Astrocyte (in vitro differentiated cells and primary cell): ENCODE measurements at regions not wholly inside any gene's neighbourhood (a gene's known extent, or its start where the extent isn't known, plus 50 kb on each side); places are given as distances from the start of the nearest gene placed in this dataset.
"Not testable (repeated sequence)": the region's sequence is repeated elsewhere in the genome, so short reads cannot be mapped to it uniquely, and the experiment has no call there.

Source experiments
- DNase-seq: peaks from one replicate; pipeline ENCODE4 v3.0.0-alpha.2; 2010; ENCODE audit warnings: low read depth
- FAIRE-seq: peaks from 2 replicates; lab custom pipeline; 2011; peaks lifted over from hg19 to GRCh38; lab: Jason Lieb, UNC
- H2AFZ ChIP-seq: 2 replicates; pipeline ENCODE4 v1.6.0; 2012; ENCODE audit warnings: low read depth, low read length, inconsistent platforms
- H3K27ac ChIP-seq: 2 replicates; pipeline ENCODE4 v1.5.1; 2011; ENCODE audit warnings: low read depth, low read length, inconsistent platforms
- H3K27me3 ChIP-seq: 2 replicates; pipeline ENCODE4 v1.6.0; 2011; ENCODE audit warnings: low read length, inconsistent platforms; ENCODE audit not compliant: insufficient read depth
- H3K36me3 ChIP-seq: 2 replicates; pipeline ENCODE4 v1.5.1; 2011; ENCODE audit warnings: low read length, inconsistent platforms; ENCODE audit not compliant: insufficient read depth
- H3K4me1 ChIP-seq: 2 replicates; pipeline ENCODE4 v1.5.1; 2011; ENCODE audit warnings: low read length, inconsistent platforms; ENCODE audit not compliant: insufficient read depth
- H3K4me2 ChIP-seq: 2 replicates; pipeline ENCODE4 v1.6.0; 2012; ENCODE audit warnings: low read length, inconsistent platforms
- H3K4me3 ChIP-seq: 2 replicates; pipeline ENCODE4 v1.5.1; 2011; ENCODE audit warnings: low read depth, mild to moderate bottlenecking, low read length, inconsistent platforms; ENCODE audit not compliant: insufficient read depth
- H3K79me2 ChIP-seq: 2 replicates; pipeline ENCODE4 v1.6.0; 2012; ENCODE audit warnings: mild to moderate bottlenecking, low read length, inconsistent platforms; ENCODE audit not compliant: insufficient read depth
- H3K9ac ChIP-seq: 2 replicates; pipeline ENCODE4 v1.6.0; 2012; ENCODE audit warnings: mild to moderate bottlenecking, low read length, inconsistent platforms
- H3K9me3 ChIP-seq: 2 replicates; pipeline ENCODE4 v1.5.1; 2012; ENCODE audit warnings: low read depth, mild to moderate bottlenecking, low read length, inconsistent platforms; ENCODE audit not compliant: insufficient read depth
- H4K20me1 ChIP-seq: 2 replicates; pipeline ENCODE4 v1.6.0; 2012; ENCODE audit warnings: low read length, inconsistent platforms; ENCODE audit not compliant: insufficient read depth
- H3K27ac Mint-ChIP-seq: one replicate; pipeline ENCODE4 v1.8.0; 2021; ENCODE audit warnings: mild to moderate bottlenecking, mixed read lengths; ENCODE audit not compliant: unreplicated experiment
- H3K27me3 Mint-ChIP-seq: one replicate; pipeline ENCODE4 v1.8.0; 2021; ENCODE audit warnings: low read depth, mixed read lengths; ENCODE audit not compliant: unreplicated experiment
- H3K36me3 Mint-ChIP-seq: one replicate; pipeline ENCODE4 v1.8.0; 2021; ENCODE audit warnings: low read depth, mixed read lengths; ENCODE audit not compliant: unreplicated experiment
- H3K4me1 Mint-ChIP-seq: one replicate; pipeline ENCODE4 v1.8.0; 2021; ENCODE audit warnings: low read depth, mixed read lengths; ENCODE audit not compliant: unreplicated experiment
- H3K4me3 Mint-ChIP-seq: one replicate; pipeline ENCODE4 v1.8.0; 2021; ENCODE audit warnings: mild to moderate bottlenecking, moderate library complexity, mixed read lengths; ENCODE audit not compliant: unreplicated experiment
- H3K9me3 Mint-ChIP-seq: one replicate; pipeline ENCODE4 v1.8.0; 2021; ENCODE audit warnings: mild to moderate bottlenecking, mixed read lengths; ENCODE audit not compliant: unreplicated experiment
- CTCF ChIP-seq: IDR thresholded peaks from 2 replicates; pipeline ENCODE4 v1.5.1; 2011; ENCODE audit warnings: low read depth, mild to moderate bottlenecking, inconsistent platforms, low read length, moderate library complexity; ENCODE audit not compliant: insufficient read depth
- EZH2 ChIP-seq: IDR thresholded peaks from 2 replicates; pipeline ENCODE4 v1.6.1; 2012; ENCODE audit warnings: mild to moderate bottlenecking, low read length, inconsistent platforms; ENCODE audit not compliant: insufficient read depth

- no peaks in the 10 kb centered on the region for H3K36me3 ChIP-seq
- TF ChIP-seq CTCF (no peak), EZH2 (no peak)
- H3K4me3 Mint-ChIP-seq = no peak overlapping the region
- no peak overlapping the region for H2AFZ ChIP-seq
- FAIRE-seq = no peak
- no peaks in the 10 kb centered on the region for H3K9me3 Mint-ChIP-seq
- no peaks in the 10 kb centered on the region for H4K20me1 ChIP-seq
- no peaks in the 10 kb centered on the region for H3K36me3 Mint-ChIP-seq
- DNase-seq = no peak
- H3K27ac Mint-ChIP-seq = no peak overlapping the region
- no peak overlapping the region for H3K4me2 ChIP-seq
- peaks cover 3% of the 10 kb centered on the region for H3K27me3 Mint-ChIP-seq
- H3K27ac ChIP-seq = no peak overlapping the region
- H3K9ac ChIP-seq = no peak overlapping the region
- H3K27me3 ChIP-seq = no peaks in the 10 kb centered on the region
- no peaks in the 10 kb centered on the region for H3K4me1 Mint-ChIP-seq
- no peaks in the 10 kb centered on the region for H3K9me3 ChIP-seq
- no peaks in the 10 kb centered on the region for H3K4me1 ChIP-seq
- H3K79me2 ChIP-seq = no peaks in the 10 kb centered on the region
- H3K4me3 ChIP-seq = no peak overlapping the region
Measured at GRCh38 chr2:60212181-60212945, 341.1 kb downstream of the BCL11A start.

GRCh38 chr2:60189006-60189405, 364.4 kb downstream of the BCL11A start:
- not testable (repeated sequence) for H3K36me3 Mint-ChIP-seq, H3K4me2 ChIP-seq, FAIRE-seq, H2AFZ ChIP-seq, H3K9me3 ChIP-seq, H4K20me1 ChIP-seq, H3K27ac ChIP-seq, H3K27ac Mint-ChIP-seq, H3K4me3 ChIP-seq, H3K4me1 Mint-ChIP-seq, H3K79me2 ChIP-seq, H3K4me1 ChIP-seq, H3K27me3 Mint-ChIP-seq, H3K27me3 ChIP-seq, H3K4me3 Mint-ChIP-seq, DNase-seq, H3K36me3 ChIP-seq, H3K9ac ChIP-seq
- H3K9me3 Mint-ChIP-seq = peaks cover 15% of the 10 kb centered on the region

GRCh38 chr2:60175290-60175689, 378.2 kb downstream of the BCL11A start:
- DNase-seq = no peak
- H3K9me3 Mint-ChIP-seq = no peaks in the 10 kb centered on the region
- H3K27me3 ChIP-seq = no peaks in the 10 kb centered on the region
- no peaks in the 10 kb centered on the region for H3K36me3 Mint-ChIP-seq
- H3K27me3 Mint-ChIP-seq = peaks cover 2% of the 10 kb centered on the region
- H3K4me1 ChIP-seq = no peaks in the 10 kb centered on the region
- H3K36me3 ChIP-seq = no peaks in the 10 kb centered on the region
- H3K9ac ChIP-seq = no peak overlapping the region
- H3K9me3 ChIP-seq = no peaks in the 10 kb centered on the region
- no peak overlapping the region for H3K27ac Mint-ChIP-seq
- H3K4me2 ChIP-seq = no peak overlapping the region
- H3K27ac ChIP-seq = no peak overlapping the region
- no peaks in the 10 kb centered on the region for H4K20me1 ChIP-seq
- H3K79me2 ChIP-seq = no peaks in the 10 kb centered on the region
- TF ChIP-seq EZH2 (no peak), CTCF (no peak)
- no peak overlapping the region for H2AFZ ChIP-seq
- no peak overlapping the region for H3K4me3 Mint-ChIP-seq
- no peaks in the 10 kb centered on the region for H3K4me1 Mint-ChIP-seq
- no peak for FAIRE-seq
- H3K4me3 ChIP-seq = no peak overlapping the region
